ENCODE measurements at regions not wholly inside any gene's neighbourhood (a gene's known extent, or its start where the extent isn't known, plus 50 kb on each side); places are given as distances from the start of the nearest gene placed in this dataset.
"Not testable (repeated sequence)": the region's sequence is repeated elsewhere in the genome, so short reads cannot be mapped to it uniquely, and the experiment has no call there.

GRCh38 chr7:132029369-132030085 lies 473.1 kb upstream of the PODXL start:
- no peak for DNase-seq

- no peak for DNase-seq
These were observed 471.9 kb upstream of the PODXL start for GRCh38 chr7:132028144-132028920.

- no peak for DNase-seq
These were observed 467.9 kb upstream of the PODXL start for GRCh38 chr7:132024290-132024689.

- DNase-seq: no peak
These were observed 467.0 kb upstream of the PODXL start for GRCh38 chr7:132023466-132023865.

GRCh38 chr7:132022188-132022587 lies 465.8 kb upstream of the PODXL start:
- no peak for DNase-seq

- no peak for DNase-seq
These were observed 463.3 kb upstream of the PODXL start for GRCh38 chr7:132019703-132020102.

- DNase-seq: no peak
These were observed 453.4 kb upstream of the PODXL start for GRCh38 chr7:132009778-132010177.

GRCh38 chr7:132004529-132004928 lies 448.1 kb upstream of the PODXL start:
- peak; percentile 4 for DNase-seq

GRCh38 chr7:132002343-132002968 lies 446.0 kb upstream of the PODXL start:
- DNase-seq: no peak

GRCh38 chr7:132001146-132001545 lies 444.7 kb upstream of the PODXL start:
- DNase-seq: no peak

- no peak for DNase-seq
These were observed 442.8 kb upstream of the PODXL start for GRCh38 chr7:131999193-131999592.

GRCh38 chr7:131995324-131995723 lies 438.9 kb upstream of the PODXL start:
- no peak for DNase-seq

GRCh38 chr7:131981069-131981468 lies 424.6 kb upstream of the PODXL start:
- DNase-seq: not testable (repeated sequence)

GRCh38 chr7:131978118-131978517 lies 421.7 kb upstream of the PODXL start:
- DNase-seq: not testable (repeated sequence)

- no peak for DNase-seq
These were observed 420.0 kb upstream of the PODXL start for GRCh38 chr7:131976411-131976810.

- DNase-seq: no peak
These were observed 418.2 kb upstream of the PODXL start for GRCh38 chr7:131974671-131975070.

- no peak for DNase-seq
These were observed 415.8 kb upstream of the PODXL start for GRCh38 chr7:131972251-131972650.

- DNase-seq: no peak
These were observed 414.2 kb upstream of the PODXL start for GRCh38 chr7:131970602-131971001.

GRCh38 chr7:131969560-131969959 lies 413.1 kb upstream of the PODXL start:
- DNase-seq: no peak

- DNase-seq: no peak
These were observed 410.8 kb upstream of the PODXL start for GRCh38 chr7:131967216-131967730.

GRCh38 chr7:131964203-131964602 lies 407.8 kb upstream of the PODXL start:
- DNase-seq: no peak

- no peak for DNase-seq
These were observed 404.7 kb upstream of the PODXL start for GRCh38 chr7:131961054-131961680.

GRCh38 chr7:131959106-131959812 lies 402.8 kb upstream of the PODXL start:
- no peak for DNase-seq

Measured in EL (cell line).